GM21825 (cell line): ENCODE measurements at regions not wholly inside any gene's neighbourhood (a gene's known extent, or its start where the extent isn't known, plus 50 kb on each side); places are given as distances from the start of the nearest gene placed in this dataset.

Experiments used
- ATAC-seq: cut with Tn5 transposase; IDR thresholded peaks from one replicate; pipeline ENCODE4 v1.9.1; 2021; ENCODE audit warnings: mild to moderate bottlenecking, moderate library complexity; ENCODE audit not compliant: unreplicated experiment

DNA sequence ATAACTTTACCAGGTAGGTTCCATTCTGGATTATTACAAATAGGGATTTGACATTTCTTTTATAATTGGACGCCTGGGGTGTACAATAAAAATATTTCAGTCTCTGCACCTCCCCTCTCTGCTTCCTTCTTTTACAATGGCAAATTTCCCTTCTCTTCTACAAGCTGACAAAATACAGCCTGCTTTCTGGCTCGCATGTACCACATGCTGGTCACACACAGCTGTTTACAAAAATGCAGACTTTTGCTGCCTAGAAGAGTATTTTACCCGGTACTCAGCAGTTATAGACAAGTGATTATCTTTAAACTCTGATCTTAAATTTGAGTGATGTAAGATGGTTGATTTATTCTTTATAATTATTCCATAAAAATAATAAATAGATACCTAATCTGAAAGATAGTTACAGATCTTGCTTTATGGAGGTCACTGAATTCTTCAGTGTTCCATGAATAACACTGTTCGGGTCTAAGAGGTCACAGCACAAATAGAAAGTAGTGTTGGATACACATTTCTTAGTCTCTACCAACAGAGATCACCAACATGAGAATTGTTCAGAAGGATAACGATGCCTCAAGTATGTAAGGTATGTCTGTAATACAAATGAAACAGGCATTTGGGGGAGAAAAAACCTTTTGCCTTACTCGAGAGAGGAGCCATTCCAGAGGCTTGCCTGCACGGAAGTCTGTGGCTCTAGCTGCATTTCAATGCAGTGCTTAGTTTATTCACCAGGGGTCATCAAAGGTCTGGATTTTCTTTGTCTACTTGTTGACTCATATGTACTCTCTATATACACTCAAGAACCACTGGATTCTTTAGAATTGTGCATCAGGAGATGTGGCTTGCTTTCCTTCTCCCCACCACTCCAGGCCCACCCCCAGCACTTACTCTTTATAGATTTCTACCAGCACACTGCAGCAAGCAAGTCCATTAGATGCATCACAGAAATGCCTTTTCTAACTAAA is 206.6 kb upstream of the RFX3 start:
- ATAC-seq, result peak; percentile 96

DNA sequence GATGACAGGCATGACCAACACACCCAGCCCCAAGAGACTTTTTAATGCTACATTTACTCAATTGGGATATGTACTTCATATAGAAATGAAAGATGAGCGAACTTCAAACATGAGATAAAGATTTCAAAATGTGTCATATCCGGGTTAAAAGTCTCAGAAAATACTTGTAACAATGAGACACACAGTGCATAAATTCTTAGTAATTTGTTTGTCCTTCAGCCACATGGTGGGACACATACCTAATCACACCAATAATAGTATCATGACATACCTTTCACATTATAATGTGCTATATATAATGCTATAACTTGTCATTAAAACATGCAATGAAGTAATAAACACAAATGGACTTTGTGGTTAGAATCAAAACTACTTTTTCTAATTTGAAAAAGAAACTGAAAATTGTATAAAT is 204.7 kb upstream of the RFX3 start:
- ATAC-seq, result no peak

- ATAC-seq, result no peak
Observed at GRCh38 chr9:3721096-3721495, 195.3 kb upstream of the RFX3 start.

- no peak for ATAC-seq
Observed at GRCh38 chr9:3719286-3719685, 193.5 kb upstream of the RFX3 start.

DNA sequence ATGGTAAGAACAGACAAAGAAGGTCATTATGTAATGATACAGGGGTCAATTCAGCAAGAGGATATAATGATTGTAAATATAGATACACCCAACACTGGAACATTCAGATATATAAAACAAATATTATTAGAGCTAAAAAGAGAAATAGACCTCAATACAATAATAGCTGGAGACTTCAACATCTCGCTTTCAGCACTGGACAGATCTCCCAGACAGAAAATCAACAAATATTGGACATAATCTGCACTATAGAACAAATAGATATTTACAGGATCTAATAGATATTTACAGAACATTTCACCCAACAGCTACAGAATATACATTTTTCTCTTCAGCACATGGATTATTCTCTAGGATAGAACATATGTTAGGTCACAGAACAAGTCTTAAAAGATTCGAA is 190.6 kb upstream of the RFX3 start:
- no peak for ATAC-seq

- ATAC-seq, result no peak
Observed at GRCh38 chr9:3708751-3709150, 182.9 kb upstream of the RFX3 start.

GRCh38 chr9:3704890-3705289 is 179.1 kb upstream of the RFX3 start:
- ATAC-seq, result no peak

DNA sequence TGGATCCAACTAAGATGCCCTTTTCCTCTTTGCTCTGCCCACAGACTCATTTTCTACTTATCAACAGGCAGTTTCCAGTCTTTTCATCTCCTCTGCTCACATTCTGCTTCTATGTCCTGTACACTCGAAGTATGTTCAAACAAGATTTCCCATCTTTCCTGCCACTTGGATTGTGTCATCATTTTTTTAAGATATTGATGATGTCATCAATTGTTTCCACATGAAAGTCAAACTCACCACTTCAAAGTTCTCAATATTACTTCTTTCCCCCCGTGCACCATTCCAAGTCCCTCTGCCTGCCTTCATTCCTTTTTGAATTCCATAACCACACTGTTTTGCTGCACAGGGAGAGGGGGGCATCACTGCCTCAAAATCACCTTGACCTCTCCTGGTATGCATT is 175.0 kb upstream of the RFX3 start:
- ATAC-seq, result no peak

DNA sequence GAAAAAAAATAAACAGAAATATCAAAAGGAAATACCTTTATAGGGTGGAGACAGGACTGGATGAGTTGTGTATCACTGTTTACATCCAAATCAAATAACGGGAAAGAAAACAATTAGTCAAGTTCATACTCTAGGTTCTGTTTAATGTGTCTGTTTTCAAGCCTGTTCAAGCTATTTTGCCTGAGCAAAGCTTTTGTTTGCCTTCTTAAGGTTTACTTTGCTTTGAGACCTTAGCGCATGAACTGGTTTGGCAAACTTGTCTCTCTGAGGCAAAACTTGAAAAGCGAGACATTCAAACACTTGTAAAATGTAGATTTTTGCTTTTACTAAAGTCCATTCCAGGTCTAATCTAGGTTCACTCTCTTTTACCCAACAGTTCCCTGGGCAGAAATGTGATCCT is 174.1 kb upstream of the RFX3 start:
- no peak for ATAC-seq

GRCh38 chr9:3698531-3698930 is 172.7 kb upstream of the RFX3 start:
- no peak for ATAC-seq

GRCh38 chr9:3698076-3698475 is 172.3 kb upstream of the RFX3 start:
- ATAC-seq, result no peak

GRCh38 chr9:3696368-3696767 is 170.6 kb upstream of the RFX3 start:
- no peak for ATAC-seq

DNA sequence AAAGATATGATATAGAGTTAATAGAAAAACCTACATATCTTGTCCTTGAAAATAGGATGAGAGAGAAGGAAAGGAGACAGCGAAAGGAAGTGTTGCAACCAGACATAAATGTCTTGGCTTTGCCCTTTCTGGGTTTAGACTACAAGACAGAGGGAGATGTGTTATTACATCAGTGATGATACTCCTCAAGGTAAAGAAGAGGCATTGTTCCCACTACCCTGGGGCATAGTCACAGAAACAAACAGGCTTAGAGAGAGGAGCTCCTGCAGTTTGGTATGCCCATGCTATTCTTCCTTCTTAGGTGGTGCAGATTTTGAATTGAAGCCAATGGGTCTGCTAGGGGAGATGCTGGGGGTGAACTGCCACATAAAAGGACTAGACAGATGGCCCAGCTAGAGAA is 166.8 kb upstream of the RFX3 start:
- no peak for ATAC-seq

GRCh38 chr9:3689555-3689954 is 163.8 kb upstream of the RFX3 start:
- ATAC-seq, result no peak

DNA sequence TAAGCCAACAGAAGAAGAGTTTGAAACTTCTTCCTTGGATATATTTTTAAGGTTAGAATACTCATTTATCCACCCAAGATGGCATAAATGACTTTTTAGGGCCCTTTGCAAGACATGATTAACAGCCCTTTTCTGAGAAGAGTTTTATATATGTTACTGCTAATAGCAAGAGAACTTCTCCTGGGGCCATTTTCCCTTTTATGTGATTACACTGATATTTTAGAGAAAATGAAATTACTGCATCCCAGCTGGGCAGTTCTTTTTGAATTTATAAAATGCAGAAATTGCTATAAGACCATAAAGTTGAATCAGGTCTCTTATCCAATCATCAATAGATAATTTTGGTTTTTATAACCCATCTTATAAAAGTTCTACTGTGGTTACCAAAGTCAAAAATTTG is 161.3 kb upstream of the RFX3 start:
- ATAC-seq, result no peak

GRCh38 chr9:3682186-3682585 is 156.4 kb upstream of the RFX3 start:
- ATAC-seq, result no peak

DNA sequence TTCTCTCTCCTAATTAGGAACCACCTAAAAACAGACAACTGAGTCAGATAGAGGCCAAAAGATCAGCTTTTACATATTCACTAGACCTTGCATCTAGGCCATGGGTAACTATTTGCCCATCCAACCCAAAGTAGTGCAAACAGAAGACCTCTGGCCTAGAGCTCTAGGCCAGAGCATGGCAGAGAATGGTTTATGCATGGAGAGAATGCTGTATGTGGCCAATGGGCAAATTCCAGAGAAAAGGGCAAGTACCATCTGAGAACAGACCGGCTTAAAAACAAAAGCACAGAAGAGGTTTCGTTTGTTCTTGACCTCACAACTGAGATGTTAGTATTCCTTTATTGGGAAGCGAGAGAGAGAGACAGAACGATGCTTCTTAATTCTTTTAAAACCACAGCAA is 151.7 kb upstream of the RFX3 start:
- ATAC-seq, result no peak

DNA sequence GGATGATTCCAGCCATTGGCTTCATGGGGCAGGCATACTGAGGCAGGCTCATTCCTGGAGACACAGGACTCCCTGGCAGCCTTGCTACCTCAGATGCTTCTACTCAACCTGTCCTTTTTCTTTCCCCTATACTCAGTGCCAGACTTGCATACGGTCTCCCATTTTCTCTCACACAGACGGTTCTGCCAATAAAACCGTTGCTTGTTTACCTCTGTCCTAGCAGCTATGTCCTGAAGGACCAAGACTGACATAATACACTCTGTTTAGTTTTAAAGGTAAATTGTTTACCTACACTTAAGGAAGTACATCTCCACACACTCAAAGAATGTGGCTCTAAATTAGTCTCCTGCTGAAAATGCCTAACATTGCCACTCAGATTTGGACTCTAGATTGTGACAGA is 151.0 kb upstream of the RFX3 start:
- no peak for ATAC-seq

- no peak for ATAC-seq
Observed at GRCh38 chr9:3675946-3676345, 150.1 kb upstream of the RFX3 start.

DNA sequence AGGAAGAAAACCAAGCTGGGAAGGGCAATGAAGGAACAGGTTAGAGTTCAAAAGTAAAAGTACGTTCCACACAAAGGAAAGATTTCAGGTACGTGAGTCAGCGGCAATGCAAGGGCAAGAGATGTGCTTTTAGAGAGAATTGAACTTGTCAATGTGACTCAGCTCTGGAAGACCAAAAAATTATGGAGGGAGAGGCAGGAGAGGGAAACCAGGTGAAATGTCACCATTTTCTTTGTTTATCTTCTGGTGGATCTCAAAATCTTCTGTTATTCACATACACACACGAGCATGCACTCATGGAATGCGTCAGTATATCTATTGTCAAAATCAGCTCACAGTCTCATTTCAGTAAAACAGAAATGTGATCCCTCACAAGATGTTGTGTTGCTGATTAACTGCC is 148.8 kb upstream of the RFX3 start:
- ATAC-seq, result no peak

DNA sequence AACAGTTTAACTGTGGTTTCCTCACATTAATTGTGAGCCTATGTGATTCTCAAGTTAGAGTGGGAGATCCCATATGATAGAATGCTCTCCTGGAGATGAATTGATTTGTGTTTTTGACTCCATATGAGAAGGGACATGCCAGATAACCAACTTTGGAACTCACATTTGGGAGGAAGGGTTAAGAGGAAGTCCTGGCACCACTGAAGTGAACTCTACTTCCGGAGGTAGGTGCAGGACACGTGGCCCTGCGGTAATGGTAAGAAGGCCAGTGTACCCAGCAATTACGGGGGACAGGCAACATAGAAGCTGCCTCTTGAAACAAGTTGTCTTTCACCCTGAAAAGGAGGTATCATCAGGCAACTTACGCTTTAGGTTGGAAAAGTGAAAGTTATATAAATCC is 146.6 kb upstream of the RFX3 start:
- no peak for ATAC-seq

- no peak for ATAC-seq
Observed at GRCh38 chr9:3664044-3664443, 138.2 kb upstream of the RFX3 start.

DNA sequence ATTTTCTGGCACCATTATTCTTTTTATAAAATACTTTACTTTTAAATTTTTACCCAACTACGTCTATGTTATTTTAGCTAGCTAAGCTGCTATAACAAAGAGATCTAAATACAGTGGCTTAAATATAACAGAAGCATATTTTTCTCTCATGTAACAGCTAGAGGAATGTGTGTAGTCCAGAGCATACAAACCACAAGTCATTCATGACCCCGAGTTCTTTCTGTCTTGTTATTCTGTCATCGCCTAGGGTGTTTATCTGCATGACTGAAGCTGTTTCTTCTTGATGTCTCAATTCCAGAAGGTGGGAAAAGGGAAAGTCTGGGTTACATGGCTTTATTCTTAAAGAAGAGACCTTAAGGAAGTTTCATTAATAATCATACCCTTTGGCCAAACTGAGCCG is 136.9 kb upstream of the RFX3 start:
- ATAC-seq, result no peak
